Fibroblast of lung (primary cell): ENCODE measurements at regions not wholly inside any gene's neighbourhood (a gene's known extent, or its start where the extent isn't known, plus 50 kb on each side); places are given as distances from the start of the nearest gene placed in this dataset.

Source experiments
- EZH2 ChIP-seq: IDR thresholded peaks from 2 replicates; pipeline ENCODE4 v1.5.1; 2012; ENCODE audit warnings: low read length, control low read depth, mild to moderate bottlenecking; ENCODE audit errors: missing control alignments
- TF ChIP-seq, protein P1 (sequence below), 2 donors: IDR thresholded peaks in 1 of 2; conservative IDR thresholded peaks in 1 of 2; 1 replicate in 1 of 2; 2 replicates in 1 of 2; pipeline ENCODE4 v1.5.1; 2011 to 2012; ENCODE audit warnings: low read length in 2 of 2, control low read depth in 1 of 2, inconsistent platforms in 1 of 2, low read depth in 1 of 2, mild to moderate bottlenecking in 1 of 2

DNA sequence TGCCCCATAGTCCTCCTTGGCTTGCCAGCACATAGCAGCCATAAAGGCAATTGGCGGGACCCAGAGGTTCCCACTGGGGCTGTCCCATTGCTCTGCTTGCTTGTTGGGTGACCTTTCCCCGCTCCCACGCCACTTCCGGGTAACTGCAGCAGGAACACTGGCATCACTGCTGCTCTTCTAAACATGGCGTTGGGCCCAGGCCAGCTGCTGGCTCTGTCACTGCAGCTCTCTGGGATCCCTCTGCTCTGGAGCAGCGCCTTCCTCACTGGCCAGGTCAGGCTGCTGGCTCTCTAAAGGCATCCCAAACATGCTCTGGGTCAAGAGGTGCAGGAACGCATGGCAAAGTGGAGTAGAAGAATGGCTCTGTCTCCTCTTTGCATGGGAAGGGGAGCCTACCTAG is 92.9 kb downstream of the DRD1 start:
- no peak for TF ChIP-seq EZH2
- TF ChIP-seq, protein P1, sequence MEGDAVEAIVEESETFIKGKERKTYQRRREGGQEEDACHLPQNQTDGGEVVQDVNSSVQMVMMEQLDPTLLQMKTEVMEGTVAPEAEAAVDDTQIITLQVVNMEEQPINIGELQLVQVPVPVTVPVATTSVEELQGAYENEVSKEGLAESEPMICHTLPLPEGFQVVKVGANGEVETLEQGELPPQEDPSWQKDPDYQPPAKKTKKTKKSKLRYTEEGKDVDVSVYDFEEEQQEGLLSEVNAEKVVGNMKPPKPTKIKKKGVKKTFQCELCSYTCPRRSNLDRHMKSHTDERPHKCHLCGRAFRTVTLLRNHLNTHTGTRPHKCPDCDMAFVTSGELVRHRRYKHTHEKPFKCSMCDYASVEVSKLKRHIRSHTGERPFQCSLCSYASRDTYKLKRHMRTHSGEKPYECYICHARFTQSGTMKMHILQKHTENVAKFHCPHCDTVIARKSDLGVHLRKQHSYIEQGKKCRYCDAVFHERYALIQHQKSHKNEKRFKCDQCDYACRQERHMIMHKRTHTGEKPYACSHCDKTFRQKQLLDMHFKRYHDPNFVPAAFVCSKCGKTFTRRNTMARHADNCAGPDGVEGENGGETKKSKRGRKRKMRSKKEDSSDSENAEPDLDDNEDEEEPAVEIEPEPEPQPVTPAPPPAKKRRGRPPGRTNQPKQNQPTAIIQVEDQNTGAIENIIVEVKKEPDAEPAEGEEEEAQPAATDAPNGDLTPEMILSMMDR (conservative IDR thresholded peaks at IDR 0.05 in 1 of 2, IDR thresholded peaks at IDR 0.05 in 1 of 2; ENCODE audit: low read depth in 1 of 2, low read length in 2 of 2) = no peak
